ENCODE measurements at regions not wholly inside any gene's neighbourhood (a gene's known extent, or its start where the extent isn't known, plus 50 kb on each side); places are given as distances from the start of the nearest gene placed in this dataset.
A peak's percentile ranks its signal among the peaks of the same experiment; 100 is the strongest.
"Not testable (repeated sequence)": the region's sequence is repeated elsewhere in the genome, so short reads cannot be mapped to it uniquely, and the experiment has no call there.

- peak; percentile 53 to 68 for ATAC-seq
- H3K27me3 Mint-ChIP-seq (ENCODE audit: low read depth); H3K36me3 Mint-ChIP-seq (ENCODE audit: insufficient read depth): not testable (repeated sequence)
These were observed 78.9 kb upstream of the NBPF20 start for GRCh38 chr1:145504310-145504709.

GRCh38 chr1:145500251-145500650 lies 74.8 kb upstream of the NBPF20 start:
- H3K27me3 Mint-ChIP-seq (ENCODE audit: low read depth); H3K36me3 Mint-ChIP-seq (ENCODE audit: insufficient read depth); H3K4me3 Mint-ChIP-seq; H3K4me1 Mint-ChIP-seq (ENCODE audit: low read depth); H3K9me3 Mint-ChIP-seq; DNase-seq: not testable (repeated sequence)
- peak; percentile 65 to 75 for ATAC-seq

More at GRCh38 chr1:145504310-145504709, 78.9 kb upstream of the NBPF20 start:
- not testable (repeated sequence) for H3K9me3 Mint-ChIP-seq; H3K4me1 Mint-ChIP-seq (ENCODE audit: low read depth); H3K4me3 Mint-ChIP-seq; DNase-seq

- not testable (repeated sequence) for ATAC-seq; H3K27me3 Mint-ChIP-seq (ENCODE audit: low read depth); H3K36me3 Mint-ChIP-seq (ENCODE audit: insufficient read depth); H3K4me1 Mint-ChIP-seq (ENCODE audit: low read depth); DNase-seq; H3K9me3 Mint-ChIP-seq; H3K4me3 Mint-ChIP-seq
These were observed 69.9 kb upstream of the NBPF20 start for GRCh38 chr1:145495077-145495871.

- not testable (repeated sequence) for H3K4me1 Mint-ChIP-seq (ENCODE audit: low read depth); DNase-seq; H3K9me3 Mint-ChIP-seq; H3K27me3 Mint-ChIP-seq (ENCODE audit: low read depth); ATAC-seq; H3K36me3 Mint-ChIP-seq (ENCODE audit: insufficient read depth)
- H3K4me3 Mint-ChIP-seq = peak overlapping the region; percentile 52
These were observed 63.0 kb upstream of the NBPF20 start for GRCh38 chr1:145488193-145488933.

GRCh38 chr1:145487156-145487555 lies 61.8 kb upstream of the NBPF20 start:
- peak; percentile 32 to 37 for ATAC-seq
- not testable (repeated sequence) for H3K36me3 Mint-ChIP-seq (ENCODE audit: insufficient read depth); H3K4me1 Mint-ChIP-seq (ENCODE audit: low read depth); H3K27me3 Mint-ChIP-seq (ENCODE audit: low read depth); DNase-seq; H3K9me3 Mint-ChIP-seq
- peak overlapping the region; percentile 56 for H3K4me3 Mint-ChIP-seq

GRCh38 chr1:145484257-145484656 lies 58.9 kb upstream of the NBPF20 start:
- not testable (repeated sequence) for H3K27me3 Mint-ChIP-seq (ENCODE audit: low read depth); H3K4me3 Mint-ChIP-seq; ATAC-seq; H3K9me3 Mint-ChIP-seq; H3K4me1 Mint-ChIP-seq (ENCODE audit: low read depth); DNase-seq; H3K36me3 Mint-ChIP-seq (ENCODE audit: insufficient read depth)

- not testable (repeated sequence) for H3K4me1 Mint-ChIP-seq (ENCODE audit: low read depth); H3K9me3 Mint-ChIP-seq; H3K4me3 Mint-ChIP-seq; DNase-seq; H3K27me3 Mint-ChIP-seq (ENCODE audit: low read depth); ATAC-seq; H3K36me3 Mint-ChIP-seq (ENCODE audit: insufficient read depth)
These were observed 56.9 kb upstream of the NBPF20 start for GRCh38 chr1:145482214-145482860.

- not testable (repeated sequence) for H3K9me3 Mint-ChIP-seq; H3K36me3 Mint-ChIP-seq (ENCODE audit: insufficient read depth); H3K4me1 Mint-ChIP-seq (ENCODE audit: low read depth); DNase-seq
- peak overlapping the region; percentile 62 for H3K4me3 Mint-ChIP-seq
- H3K27me3 Mint-ChIP-seq (ENCODE audit: low read depth) = peaks cover 18% of the 10 kb centered on the region
- ATAC-seq = peak in 1 of 2 donors; percentile 18
These were observed 50.6 kb upstream of the NBPF20 start for GRCh38 chr1:145475962-145476361.

GRCh38 chr1:145475369-145475915 lies 50.0 kb upstream of the NBPF20 start:
- not testable (repeated sequence) for H3K9me3 Mint-ChIP-seq; H3K36me3 Mint-ChIP-seq (ENCODE audit: insufficient read depth); DNase-seq; H3K4me1 Mint-ChIP-seq (ENCODE audit: low read depth)
- H3K27me3 Mint-ChIP-seq (ENCODE audit: low read depth) = peaks cover 18% of the 10 kb centered on the region
- peak; percentile 59 to 69 for ATAC-seq
- H3K4me3 Mint-ChIP-seq = peak overlapping the region; percentile 73

Data from activated T-cell treated with anti-CD3 and anti-CD28 coated beads, Interleukin-2, amount 50 U/mL, for 4 hours (primary cell).